Adrenal gland (tissue), 9 donors: ENCODE measurements at regions not wholly inside any gene's neighbourhood (a gene's known extent, or its start where the extent isn't known, plus 50 kb on each side); places are given as distances from the start of the nearest gene placed in this dataset.

Experiments used
- DNase-seq, 7 donors: peaks; one replicate each; pipeline ENCODE4 v3.0.0-alpha.2; 2019 to 2020
- H3K27ac ChIP-seq, 5 donors: fragments of 200-600 bp; sonication (generic) in 4 of 5; 1 replicate in 3 of 5; 2 replicates in 2 of 5; pipeline versions ENCODE4 v1.5.1 to v1.8.0; 2016 to 2020; ENCODE audit warnings: mild to moderate bottlenecking in 1 of 5
- H3K27me3 ChIP-seq: fragments of 200-600 bp; 2 replicates; pipeline ENCODE4 v1.8.0; 2021
- H3K36me3 ChIP-seq, 2 donors: fragments of 200-600 bp; replicated peaks in 1 of 2; 1 replicate in 1 of 2; 2 replicates in 1 of 2; pipeline versions ENCODE4 v1.5.1 to v1.8.0; 2018 to 2022
- H3K4me1 ChIP-seq, 2 donors: fragments of 200-600 bp; replicated peaks in 1 of 2; 1 replicate in 1 of 2; 2 replicates in 1 of 2; pipeline versions ENCODE4 v1.5.1 to v1.8.0; 2018 to 2021
- H3K4me3 ChIP-seq, 4 donors: fragments of 200-600 bp; sonication (generic) in 3 of 4; one replicate each; pipeline ENCODE4 v1.5.1; 2016 to 2018
- H3K9me3 ChIP-seq, 3 donors: fragments of 200-600 bp; sonication (generic) in 1 of 3; replicated peaks in 1 of 3; 1 replicate in 2 of 3; 2 replicates in 1 of 3; pipeline versions ENCODE4 v1.5.1 to v1.8.0; 2016 to 2021
- CTCF ChIP-seq, 6 experiments: fragments of 450-650 bp in 4 of 6; fragments of 200-600 bp in 2 of 6; sonication (generic) in 1 of 6; IDR thresholded peaks; 1 replicate in 5 of 6; 2 replicates in 1 of 6; pipeline versions ENCODE4 v1.5.1 to v1.8.0; 2016 to 2021; ENCODE audit warnings: antibody characterized with exemption in 6 of 6, mild to moderate bottlenecking in 2 of 6, moderate library complexity in 1 of 6
- POLR2A ChIP-seq, 2 donors: fragments of 450-650 bp; IDR thresholded peaks; one replicate each; pipeline ENCODE4 v1.6.1; 2017; ENCODE audit warnings: antibody characterized with exemption in 2 of 2, mild to moderate bottlenecking in 2 of 2, moderate library complexity in 1 of 2
- WGBS, 4 donors: extraction: QIAGEN DNeasy Blood & Tissue Kit in 2 of 4; methylation state at CpG; one replicate each; pipeline versions ENCODE4 v1.1.5 to v1.1.7; 2013 to 2017; 5-methylcytosine and 5-hydroxymethylcytosine counted together
- intact Hi-C, 2 donors: fragments of 100-400 bp; cut with DNase I; formaldehyde crosslinking; loops; one replicate each; pipeline versions ENCODE4 v1.14.1 to v1.15.0; 2022 to 2023
- donor health status: healthy with polysubstance abuse.
- donor health status: Bipolar disorder and iron deficiency.
- donor health status: DM: yes; HTN: yes; CAD: no.
- donor health status: DM: no; HTN: no; CAD: no.
- donor health status: DM: no; HTN: no; CAD: no.

- Histone ChIP-seq H3K36me3 (no peaks in the 10 kb centered on the region), H3K4me3 (no peak overlapping the region), H3K9me3 (no peaks in the 10 kb centered on the region), H3K27ac (no peak overlapping the region), H3K27me3 (no peaks in the 10 kb centered on the region), H3K4me1 (no peaks in the 10 kb centered on the region)
- no peak for TF ChIP-seq POLR2A (IDR thresholded peaks at IDR 0.05)
- TF ChIP-seq CTCF (IDR thresholded peaks at IDR 0.05), result no peak
- intact Hi-C loops, result no loop called here
- 74 to 86% (median 83%) methylated on average over 4 of the region's 4 CpGs for WGBS, 4 donors
- DNase-seq, result no peak
These were observed 323.1 kb downstream of the DEPDC1B start for GRCh38 chr5:60376860-60377259.

- Histone ChIP-seq H3K27ac (no peak overlapping the region), H3K27me3 (no peaks in the 10 kb centered on the region), H3K9me3 (no peaks in the 10 kb centered on the region), H3K4me1 (no peaks in the 10 kb centered on the region), H3K4me3 (no peak overlapping the region), H3K36me3 (no peaks in the 10 kb centered on the region)
- DNase-seq, result no peak
- 67 to 71% (median 68%) methylated on average over 5 of the region's 5 CpGs for WGBS, 4 donors
- TF ChIP-seq CTCF (IDR thresholded peaks at IDR 0.05), result no peak
- intact Hi-C loops, result no loop called here
These were observed 325.6 kb downstream of the DEPDC1B start for GRCh38 chr5:60374409-60374808.

- DNase-seq, result no peak
- intact Hi-C loops, result no loop called here
- Histone ChIP-seq H3K9me3 (no peaks in the 10 kb centered on the region), H3K4me1 (no peaks in the 10 kb centered on the region), H3K27ac (no peak overlapping the region), H3K27me3 (no peaks in the 10 kb centered on the region), H3K36me3 (no peaks in the 10 kb centered on the region), H3K4me3 (no peak overlapping the region)
- TF ChIP-seq POLR2A (IDR thresholded peaks at IDR 0.05) (no peak), CTCF (IDR thresholded peaks at IDR 0.05) (no peak)
- WGBS, 4 donors, result 74 to 84% (median 81%) methylated on average over 7 of the region's 7 CpGs
These were observed 327.2 kb downstream of the DEPDC1B start for GRCh38 chr5:60372786-60373185.

GRCh38 chr5:60371065-60371464 is 328.9 kb downstream of the DEPDC1B start:
- Histone ChIP-seq H3K4me1 (no peaks in the 10 kb centered on the region), H3K27ac (no peak overlapping the region), H3K27me3 (no peaks in the 10 kb centered on the region), H3K4me3 (no peak overlapping the region), H3K36me3 (no peaks in the 10 kb centered on the region), H3K9me3 (no peaks in the 10 kb centered on the region)
- DNase-seq, result no peak
- 77 to 80% (median 78%) methylated on average over 7 of the region's 7 CpGs for WGBS, 4 donors
- TF ChIP-seq POLR2A (IDR thresholded peaks at IDR 0.05), result no peak
- TF ChIP-seq CTCF (IDR thresholded peaks at IDR 0.05), result no peak
- intact Hi-C loops, result no loop called here
